ENCODE measurements at regions not wholly inside any gene's neighbourhood (a gene's known extent, or its start where the extent isn't known, plus 50 kb on each side); places are given as distances from the start of the nearest gene placed in this dataset.

- no peak for ATAC-seq
- TF ChIP-seq, protein P1, sequence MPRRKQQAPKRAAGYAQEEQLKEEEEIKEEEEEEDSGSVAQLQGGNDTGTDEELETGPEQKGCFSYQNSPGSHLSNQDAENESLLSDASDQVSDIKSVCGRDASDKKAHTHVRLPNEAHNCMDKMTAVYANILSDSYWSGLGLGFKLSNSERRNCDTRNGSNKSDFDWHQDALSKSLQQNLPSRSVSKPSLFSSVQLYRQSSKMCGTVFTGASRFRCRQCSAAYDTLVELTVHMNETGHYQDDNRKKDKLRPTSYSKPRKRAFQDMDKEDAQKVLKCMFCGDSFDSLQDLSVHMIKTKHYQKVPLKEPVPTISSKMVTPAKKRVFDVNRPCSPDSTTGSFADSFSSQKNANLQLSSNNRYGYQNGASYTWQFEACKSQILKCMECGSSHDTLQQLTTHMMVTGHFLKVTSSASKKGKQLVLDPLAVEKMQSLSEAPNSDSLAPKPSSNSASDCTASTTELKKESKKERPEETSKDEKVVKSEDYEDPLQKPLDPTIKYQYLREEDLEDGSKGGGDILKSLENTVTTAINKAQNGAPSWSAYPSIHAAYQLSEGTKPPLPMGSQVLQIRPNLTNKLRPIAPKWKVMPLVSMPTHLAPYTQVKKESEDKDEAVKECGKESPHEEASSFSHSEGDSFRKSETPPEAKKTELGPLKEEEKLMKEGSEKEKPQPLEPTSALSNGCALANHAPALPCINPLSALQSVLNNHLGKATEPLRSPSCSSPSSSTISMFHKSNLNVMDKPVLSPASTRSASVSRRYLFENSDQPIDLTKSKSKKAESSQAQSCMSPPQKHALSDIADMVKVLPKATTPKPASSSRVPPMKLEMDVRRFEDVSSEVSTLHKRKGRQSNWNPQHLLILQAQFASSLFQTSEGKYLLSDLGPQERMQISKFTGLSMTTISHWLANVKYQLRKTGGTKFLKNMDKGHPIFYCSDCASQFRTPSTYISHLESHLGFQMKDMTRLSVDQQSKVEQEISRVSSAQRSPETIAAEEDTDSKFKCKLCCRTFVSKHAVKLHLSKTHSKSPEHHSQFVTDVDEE (CRISPR knock-in tag; IDR thresholded peaks at IDR 0.05), result no peak
Observed at GRCh38 chr21:35222541-35222941, 173.4 kb upstream of the RUNX1 start.

DNA sequence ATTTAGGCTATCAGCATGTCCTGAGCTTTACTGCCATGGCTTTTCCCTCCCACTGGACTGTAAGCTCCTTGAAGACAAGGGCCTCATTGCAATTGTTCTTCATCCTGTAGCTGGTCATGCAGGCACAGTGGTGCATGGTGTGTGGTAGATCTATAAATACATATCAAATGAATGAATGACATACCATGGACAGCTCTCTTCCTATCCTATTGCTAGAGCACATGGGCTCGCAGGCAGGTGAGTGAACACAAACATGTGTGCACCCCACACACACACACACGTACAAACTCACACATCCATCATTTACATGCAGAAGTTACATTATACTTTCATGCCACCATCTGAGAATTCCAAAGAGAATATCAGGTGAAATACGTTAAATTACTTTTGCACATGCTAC is 172.9 kb upstream of the RUNX1 start:
- no peak for ATAC-seq
- TF ChIP-seq SNAI2 (CRISPR knock-in tag; IDR thresholded peaks at IDR 0.05) (no peak), OSR1 (CRISPR knock-in tag; IDR thresholded peaks at IDR 0.05) (no peak), RARB (CRISPR knock-in tag; IDR thresholded peaks at IDR 0.05) (no peak), CSDC2 (CRISPR knock-in tag; IDR thresholded peaks at IDR 0.05) (no peak), ESRRG (CRISPR knock-in tag; IDR thresholded peaks at IDR 0.05) (no peak), GLIS3 (CRISPR knock-in tag; IDR thresholded peaks at IDR 0.05) (no peak), ZC3H10 (CRISPR knock-in tag; IDR thresholded peaks at IDR 0.05) (no peak), BACH2 (CRISPR knock-in tag; IDR thresholded peaks at IDR 0.05; ENCODE audit: borderline replicate concordance) (no peak), ZFP30 (CRISPR knock-in tag; IDR thresholded peaks at IDR 0.05) (no peak), ZNF565 (CRISPR knock-in tag; conservative IDR thresholded peaks at IDR 0.05; ENCODE audit: low read depth) (no peak), TCF4 (CRISPR knock-in tag; IDR thresholded peaks at IDR 0.05; ENCODE audit: borderline replicate concordance) (no peak), PPARA (CRISPR knock-in tag; IDR thresholded peaks at IDR 0.05; ENCODE audit: borderline replicate concordance) (no peak)
- TF ChIP-seq, protein P2, sequence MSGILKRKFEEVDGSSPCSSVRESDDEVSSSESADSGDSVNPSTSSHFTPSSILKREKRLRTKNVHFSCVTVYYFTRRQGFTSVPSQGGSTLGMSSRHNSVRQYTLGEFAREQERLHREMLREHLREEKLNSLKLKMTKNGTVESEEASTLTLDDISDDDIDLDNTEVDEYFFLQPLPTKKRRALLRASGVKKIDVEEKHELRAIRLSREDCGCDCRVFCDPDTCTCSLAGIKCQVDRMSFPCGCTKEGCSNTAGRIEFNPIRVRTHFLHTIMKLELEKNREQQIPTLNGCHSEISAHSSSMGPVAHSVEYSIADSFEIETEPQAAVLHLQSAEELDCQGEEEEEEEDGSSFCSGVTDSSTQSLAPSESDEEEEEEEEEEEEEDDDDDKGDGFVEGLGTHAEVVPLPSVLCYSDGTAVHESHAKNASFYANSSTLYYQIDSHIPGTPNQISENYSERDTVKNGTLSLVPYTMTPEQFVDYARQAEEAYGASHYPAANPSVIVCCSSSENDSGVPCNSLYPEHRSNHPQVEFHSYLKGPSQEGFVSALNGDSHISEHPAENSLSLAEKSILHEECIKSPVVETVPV (CRISPR knock-in tag; IDR thresholded peaks at IDR 0.05), result no peak
- TF ChIP-seq, protein P1 (CRISPR knock-in tag; IDR thresholded peaks at IDR 0.05), result no peak
- TF ChIP-seq, protein P3, sequence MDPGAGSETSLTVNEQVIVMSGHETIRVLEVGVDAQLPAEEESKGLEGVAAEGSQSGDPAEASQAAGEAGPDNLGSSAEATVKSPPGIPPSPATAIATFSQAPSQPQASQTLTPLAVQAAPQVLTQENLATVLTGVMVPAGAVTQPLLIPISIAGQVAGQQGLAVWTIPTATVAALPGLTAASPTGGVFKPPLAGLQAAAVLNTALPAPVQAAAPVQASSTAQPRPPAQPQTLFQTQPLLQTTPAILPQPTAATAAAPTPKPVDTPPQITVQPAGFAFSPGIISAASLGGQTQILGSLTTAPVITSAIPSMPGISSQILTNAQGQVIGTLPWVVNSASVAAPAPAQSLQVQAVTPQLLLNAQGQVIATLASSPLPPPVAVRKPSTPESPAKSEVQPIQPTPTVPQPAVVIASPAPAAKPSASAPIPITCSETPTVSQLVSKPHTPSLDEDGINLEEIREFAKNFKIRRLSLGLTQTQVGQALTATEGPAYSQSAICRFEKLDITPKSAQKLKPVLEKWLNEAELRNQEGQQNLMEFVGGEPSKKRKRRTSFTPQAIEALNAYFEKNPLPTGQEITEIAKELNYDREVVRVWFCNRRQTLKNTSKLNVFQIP (CRISPR knock-in tag; IDR thresholded peaks at IDR 0.05; ENCODE audit: borderline replicate concordance, low read depth), result no peak

DNA sequence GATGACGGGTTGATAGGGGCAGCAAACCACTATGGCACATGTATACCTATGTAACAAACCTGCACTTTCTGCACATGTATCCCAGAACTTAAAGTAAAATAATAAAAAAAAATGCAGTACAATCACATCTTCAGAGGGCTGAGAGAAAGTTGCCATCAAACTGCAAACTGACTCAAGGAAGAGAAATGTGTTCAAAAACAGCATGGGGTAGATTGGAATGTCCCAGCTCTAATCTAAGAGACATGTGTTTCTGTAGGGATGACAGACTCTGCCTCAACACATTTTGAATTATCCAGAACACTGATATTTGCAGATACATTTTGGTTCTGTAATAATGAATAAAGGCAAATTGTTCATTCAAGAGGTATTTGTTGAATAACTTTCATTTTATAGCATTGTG is 171.2 kb upstream of the RUNX1 start:
- TF ChIP-seq, protein P1 (CRISPR knock-in tag; IDR thresholded peaks at IDR 0.05), result no peak
- TF ChIP-seq ZNF70 (CRISPR knock-in tag; IDR thresholded peaks at IDR 0.05) (no peak), ARNTL (CRISPR knock-in tag; IDR thresholded peaks at IDR 0.05; ENCODE audit: borderline replicate concordance, low read depth) (no peak), ZNF8 (CRISPR knock-in tag; IDR thresholded peaks at IDR 0.05) (no peak), TCF4 (CRISPR knock-in tag; IDR thresholded peaks at IDR 0.05; ENCODE audit: borderline replicate concordance) (no peak), OSR1 (CRISPR knock-in tag; IDR thresholded peaks at IDR 0.05) (no peak), BACH2 (CRISPR knock-in tag; IDR thresholded peaks at IDR 0.05; ENCODE audit: borderline replicate concordance) (no peak), ZFP3 (CRISPR knock-in tag; IDR thresholded peaks at IDR 0.05) (no peak), RARB (CRISPR knock-in tag; IDR thresholded peaks at IDR 0.05) (no peak), SNAI2 (CRISPR knock-in tag; IDR thresholded peaks at IDR 0.05) (no peak), CSDC2 (CRISPR knock-in tag; IDR thresholded peaks at IDR 0.05) (no peak), PPARA (CRISPR knock-in tag; IDR thresholded peaks at IDR 0.05; ENCODE audit: borderline replicate concordance) (no peak), ZNF565 (CRISPR knock-in tag; conservative IDR thresholded peaks at IDR 0.05; ENCODE audit: low read depth) (no peak), TOX (CRISPR knock-in tag; IDR thresholded peaks at IDR 0.05; ENCODE audit: borderline replicate concordance) (no peak)
- TF ChIP-seq, protein P2 (CRISPR knock-in tag; IDR thresholded peaks at IDR 0.05), result no peak
- TF ChIP-seq, protein P3 (CRISPR knock-in tag; IDR thresholded peaks at IDR 0.05; ENCODE audit: borderline replicate concordance, low read depth), result no peak
- ATAC-seq, result no peak

Measured in SK-N-SH treated with all-trans-retinoic acid at 6 μM for 48 hours (cell line).